ENCODE measurements at regions not wholly inside any gene's neighbourhood (a gene's known extent, or its start where the extent isn't known, plus 50 kb on each side); places are given as distances from the start of the nearest gene placed in this dataset.

GRCh38 chr5:23012842-23013241 lies 159.7 kb upstream of the CDH12 start:
- TF ChIP-seq CTCF (IDR thresholded peaks at IDR 0.05) (no peak), POLR2A (IDR thresholded peaks at IDR 0.05) (no peak)

All from testis (tissue), 2 donors.